ENCODE measurements at regions not wholly inside any gene's neighbourhood (a gene's known extent, or its start where the extent isn't known, plus 50 kb on each side); places are given as distances from the start of the nearest gene placed in this dataset.

DNA sequence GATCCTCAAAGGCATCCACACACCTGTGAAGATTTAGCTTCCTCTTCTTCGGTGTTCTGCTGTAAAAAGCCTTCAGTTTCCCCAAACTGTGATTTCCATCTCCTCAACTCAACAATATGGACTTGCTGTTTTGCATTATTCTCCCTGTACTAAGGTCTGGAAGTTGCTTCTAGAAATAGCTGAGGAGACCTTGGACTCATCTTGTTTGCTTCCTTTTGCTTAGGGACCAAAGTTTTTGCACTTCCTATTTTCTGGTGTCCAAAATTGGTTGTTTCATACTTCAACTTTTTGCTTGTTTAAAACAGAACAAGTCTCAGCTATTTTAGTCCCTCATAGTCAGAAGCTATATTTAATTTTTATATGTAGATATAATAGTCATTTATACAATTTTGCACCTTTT, 201.9 kb upstream of the COPS8 start:
- DNase-seq (ENCODE audit: low spot score), result no peak
- H3K27ac ChIP-seq, result no peak overlapping the region
- TF ChIP-seq, protein P1, sequence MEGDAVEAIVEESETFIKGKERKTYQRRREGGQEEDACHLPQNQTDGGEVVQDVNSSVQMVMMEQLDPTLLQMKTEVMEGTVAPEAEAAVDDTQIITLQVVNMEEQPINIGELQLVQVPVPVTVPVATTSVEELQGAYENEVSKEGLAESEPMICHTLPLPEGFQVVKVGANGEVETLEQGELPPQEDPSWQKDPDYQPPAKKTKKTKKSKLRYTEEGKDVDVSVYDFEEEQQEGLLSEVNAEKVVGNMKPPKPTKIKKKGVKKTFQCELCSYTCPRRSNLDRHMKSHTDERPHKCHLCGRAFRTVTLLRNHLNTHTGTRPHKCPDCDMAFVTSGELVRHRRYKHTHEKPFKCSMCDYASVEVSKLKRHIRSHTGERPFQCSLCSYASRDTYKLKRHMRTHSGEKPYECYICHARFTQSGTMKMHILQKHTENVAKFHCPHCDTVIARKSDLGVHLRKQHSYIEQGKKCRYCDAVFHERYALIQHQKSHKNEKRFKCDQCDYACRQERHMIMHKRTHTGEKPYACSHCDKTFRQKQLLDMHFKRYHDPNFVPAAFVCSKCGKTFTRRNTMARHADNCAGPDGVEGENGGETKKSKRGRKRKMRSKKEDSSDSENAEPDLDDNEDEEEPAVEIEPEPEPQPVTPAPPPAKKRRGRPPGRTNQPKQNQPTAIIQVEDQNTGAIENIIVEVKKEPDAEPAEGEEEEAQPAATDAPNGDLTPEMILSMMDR (conservative IDR thresholded peaks at IDR 0.05; ENCODE audit: low read depth), result no peak
- ChIA-PET CTCF (no interaction called here), POLR2A (ENCODE audit: low non-redundant PET) (no interaction called here)

DNA sequence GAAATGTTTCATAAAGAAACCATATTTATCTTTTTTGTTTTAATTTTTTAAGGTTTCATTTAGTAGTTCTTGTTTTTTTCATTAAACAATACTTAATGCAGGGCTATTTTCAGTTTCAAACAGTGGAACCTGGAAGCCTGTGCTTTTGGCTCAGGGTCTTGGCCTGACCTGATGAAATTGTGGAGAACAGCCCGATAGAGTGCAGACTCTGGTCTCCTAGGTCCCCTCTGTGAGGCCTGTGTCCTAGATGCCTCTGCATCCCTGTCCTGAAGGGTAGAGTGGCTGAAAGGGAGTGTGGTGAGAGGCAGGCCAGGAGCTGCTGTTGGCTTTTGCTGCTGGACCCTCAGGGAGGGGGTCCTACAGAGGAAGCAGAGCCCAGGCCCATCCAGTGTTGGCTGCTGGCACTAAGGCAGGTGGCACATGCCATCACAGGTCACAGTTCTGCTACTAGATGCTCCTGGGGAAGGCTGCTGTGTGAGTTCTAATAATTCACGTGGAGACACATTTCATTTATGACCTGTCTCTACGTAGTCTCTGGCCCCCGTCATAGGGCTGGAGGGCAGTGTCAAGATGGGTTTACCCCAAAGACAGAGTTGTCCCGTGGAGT, 201.0 kb upstream of the COPS8 start:
- DNase-seq (ENCODE audit: low spot score), result no peak
- POLR2A ChIA-PET (ENCODE audit: low non-redundant PET), result no interaction called here
- TF ChIP-seq, protein P1 (conservative IDR thresholded peaks at IDR 0.05; ENCODE audit: low read depth), result no peak
- no peak overlapping the region for H3K27ac ChIP-seq
- CTCF ChIA-PET, result no interaction called here

DNA sequence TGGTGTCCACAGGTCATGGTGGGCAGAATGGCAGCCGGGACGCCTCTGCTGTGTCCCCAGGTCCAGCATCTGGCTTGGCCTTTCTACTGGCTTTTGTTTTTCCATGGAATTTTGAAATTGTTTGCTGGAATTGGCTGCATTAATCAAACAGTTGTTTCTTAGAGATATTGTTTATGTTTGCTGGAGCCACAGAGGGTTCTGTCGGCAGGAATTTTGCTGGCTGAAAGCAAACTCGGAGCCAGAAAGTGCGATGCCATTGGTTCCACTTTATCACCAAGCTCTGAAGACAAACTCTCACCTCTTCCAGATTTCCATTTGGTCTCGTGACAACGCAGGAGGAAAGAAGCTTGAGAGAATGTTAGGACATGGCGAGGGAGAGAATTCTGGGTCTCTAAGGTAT, 199.2 kb upstream of the COPS8 start:
- POLR2A ChIA-PET (ENCODE audit: low non-redundant PET), result no interaction called here
- no peak for DNase-seq (ENCODE audit: low spot score)
- no peak overlapping the region for H3K27ac ChIP-seq
- CTCF ChIA-PET, result interaction anchor here (0.7 kb wide), 1 partner anchor 54 kb away, joined by 3 read pairs; no protein-coding TSS in a partner anchor
- TF ChIP-seq, protein P1 (conservative IDR thresholded peaks at IDR 0.05; ENCODE audit: low read depth), result no peak

- TF ChIP-seq, protein P1 (conservative IDR thresholded peaks at IDR 0.05; ENCODE audit: low read depth), result no peak
Measured at GRCh38 chr2:236887531-236887930, 198.2 kb upstream of the COPS8 start.

DNA sequence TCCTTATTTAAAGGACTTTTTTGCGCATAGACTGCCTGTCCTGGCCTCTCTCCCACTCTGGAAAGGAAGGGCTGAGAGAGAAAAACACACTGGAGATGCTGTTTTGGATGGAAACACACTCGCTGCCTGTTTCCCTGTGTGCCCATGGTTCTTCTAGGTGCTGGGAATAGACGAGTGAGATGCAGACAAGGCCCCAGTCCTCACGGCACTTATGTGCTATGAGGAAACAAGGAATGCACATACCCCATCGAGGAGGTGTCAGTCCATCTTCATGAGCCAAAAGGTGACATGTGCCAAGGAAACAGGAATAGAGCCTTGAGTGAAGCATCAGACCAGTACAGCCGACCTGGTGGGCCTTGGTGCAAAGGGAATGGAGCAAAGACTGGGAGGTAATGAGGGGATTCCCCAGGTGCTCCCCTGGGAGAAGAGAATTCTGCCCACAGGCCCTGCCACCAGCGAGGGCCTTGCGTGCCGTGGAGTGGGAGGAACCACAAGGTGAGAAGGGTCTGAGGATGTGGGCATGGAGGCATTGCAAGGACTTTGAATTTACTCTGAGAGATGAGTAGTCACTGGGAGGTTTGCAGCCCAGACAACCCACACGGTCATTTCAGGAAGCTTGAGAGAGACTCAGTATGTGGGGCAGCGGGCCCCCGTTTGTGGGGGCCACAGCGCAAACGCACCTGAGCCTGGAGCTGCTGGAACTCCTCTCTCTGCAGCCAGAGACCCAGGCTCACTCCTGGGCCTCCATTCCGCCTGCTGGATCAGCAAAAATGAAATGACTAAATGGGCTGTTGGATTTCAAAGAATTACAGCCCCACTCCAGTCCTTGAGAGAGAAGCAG, 197.5 kb upstream of the COPS8 start:
- ChIA-PET POLR2A (ENCODE audit: low non-redundant PET) (no interaction called here), CTCF (no interaction called here)
- TF ChIP-seq, protein P1 (conservative IDR thresholded peaks at IDR 0.05; ENCODE audit: low read depth), result no peak
- H3K27ac ChIP-seq, result no peak overlapping the region
- DNase-seq (ENCODE audit: low spot score), result no peak

More at GRCh38 chr2:236887531-236887930, 198.2 kb upstream of the COPS8 start:
- POLR2A ChIA-PET (ENCODE audit: low non-redundant PET), result no interaction called here
- no peak overlapping the region for H3K27ac ChIP-seq
- DNase-seq (ENCODE audit: low spot score), result no peak
- CTCF ChIA-PET, result no interaction called here

- POLR2A ChIA-PET (ENCODE audit: low non-redundant PET), result no interaction called here
- TF ChIP-seq, protein P1 (conservative IDR thresholded peaks at IDR 0.05; ENCODE audit: low read depth), result no peak
- CTCF ChIA-PET, result interaction anchor here (0.6 kb wide), 1 partner anchor 199 kb away, joined by 4 read pairs; no protein-coding TSS in a partner anchor
- no peak overlapping the region for H3K27ac ChIP-seq
- DNase-seq (ENCODE audit: low spot score), result no peak
Measured at GRCh38 chr2:236888794-236889780, 196.6 kb upstream of the COPS8 start.
